Daoy (cell line): ENCODE measurements at regions not wholly inside any gene's neighbourhood (a gene's known extent, or its start where the extent isn't known, plus 50 kb on each side); places are given as distances from the start of the nearest gene placed in this dataset.

Source experiments
- DNase-seq: peaks from one replicate; pipeline ENCODE4 v3.0.0-alpha.2; 2015; ENCODE audit warnings: low read depth

- DNase-seq = no peak
Measured at GRCh38 chr4:159500861-159501260, 398.0 kb downstream of the RAPGEF2 start.

DNA sequence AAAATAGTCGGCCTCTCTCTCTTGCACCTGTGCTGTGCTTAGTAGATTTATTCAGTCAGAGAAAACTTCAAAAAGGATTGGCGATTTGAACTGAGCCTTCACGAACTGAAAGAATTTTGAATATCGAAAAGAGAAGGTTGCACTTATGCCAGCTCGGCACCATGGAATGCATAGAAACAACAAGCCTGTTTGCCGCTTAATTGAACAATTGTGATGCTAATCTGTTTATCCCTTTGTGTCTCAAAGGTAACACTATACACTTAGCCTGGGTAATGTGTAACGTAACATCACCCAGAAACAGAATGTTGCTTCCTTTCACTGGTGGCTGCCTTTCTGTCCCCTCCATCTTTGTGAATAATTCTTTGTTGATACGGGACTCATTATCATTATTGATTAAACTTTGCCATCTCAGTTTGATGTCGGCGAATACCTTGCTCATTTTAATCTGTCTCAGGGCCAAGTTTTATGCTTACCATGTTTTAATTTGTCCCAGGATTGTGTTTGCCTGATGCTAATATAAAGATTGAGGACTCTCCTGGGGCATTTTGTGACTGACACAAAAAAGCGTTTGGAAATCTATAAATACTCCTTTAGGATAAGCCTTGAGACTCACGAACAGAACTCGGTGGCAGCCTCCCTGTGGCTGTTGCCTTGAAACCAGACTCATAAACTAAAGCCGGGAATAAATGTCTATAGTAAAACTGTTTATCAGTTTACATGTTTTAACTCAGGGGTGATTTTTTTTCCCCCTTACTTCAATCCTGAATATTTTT, 400.5 kb downstream of the RAPGEF2 start:
- DNase-seq = no peak

- peak; percentile 14 for DNase-seq
Measured at GRCh38 chr4:159504684-159505083, 401.8 kb downstream of the RAPGEF2 start.

DNA sequence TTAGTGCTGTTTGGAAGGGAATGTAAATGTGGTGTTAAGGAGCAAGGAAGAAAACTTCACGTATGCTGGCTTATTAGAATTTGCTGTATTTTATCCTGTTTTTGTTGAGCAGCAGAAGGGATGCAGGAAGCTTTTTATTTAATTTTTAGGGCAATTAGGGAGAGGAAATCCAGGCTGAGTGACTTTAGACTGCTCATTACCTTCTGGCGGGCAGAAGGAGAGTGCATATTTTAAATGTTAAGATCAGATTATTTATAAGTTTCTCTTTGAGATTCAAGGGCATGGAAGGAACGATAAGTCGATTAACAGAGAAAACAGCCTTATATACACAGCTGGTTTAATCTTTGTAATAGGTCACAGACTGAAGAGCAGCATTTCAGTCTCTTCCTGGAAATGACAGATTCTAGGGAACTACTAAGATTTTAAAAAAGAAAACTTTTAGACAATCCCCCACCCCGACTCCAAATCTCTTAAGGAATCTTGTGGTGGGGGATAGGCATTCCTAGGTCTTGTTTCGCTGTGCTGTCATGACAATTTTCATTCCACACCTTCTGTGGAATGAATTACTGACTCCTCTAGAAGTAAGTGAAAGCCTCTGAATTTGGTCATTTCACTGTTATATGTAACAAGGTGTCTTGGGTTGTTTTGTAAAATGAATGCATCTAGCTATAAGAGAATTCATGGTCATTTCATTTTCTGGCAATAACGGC, 402.5 kb downstream of the RAPGEF2 start:
- no peak for DNase-seq

DNA sequence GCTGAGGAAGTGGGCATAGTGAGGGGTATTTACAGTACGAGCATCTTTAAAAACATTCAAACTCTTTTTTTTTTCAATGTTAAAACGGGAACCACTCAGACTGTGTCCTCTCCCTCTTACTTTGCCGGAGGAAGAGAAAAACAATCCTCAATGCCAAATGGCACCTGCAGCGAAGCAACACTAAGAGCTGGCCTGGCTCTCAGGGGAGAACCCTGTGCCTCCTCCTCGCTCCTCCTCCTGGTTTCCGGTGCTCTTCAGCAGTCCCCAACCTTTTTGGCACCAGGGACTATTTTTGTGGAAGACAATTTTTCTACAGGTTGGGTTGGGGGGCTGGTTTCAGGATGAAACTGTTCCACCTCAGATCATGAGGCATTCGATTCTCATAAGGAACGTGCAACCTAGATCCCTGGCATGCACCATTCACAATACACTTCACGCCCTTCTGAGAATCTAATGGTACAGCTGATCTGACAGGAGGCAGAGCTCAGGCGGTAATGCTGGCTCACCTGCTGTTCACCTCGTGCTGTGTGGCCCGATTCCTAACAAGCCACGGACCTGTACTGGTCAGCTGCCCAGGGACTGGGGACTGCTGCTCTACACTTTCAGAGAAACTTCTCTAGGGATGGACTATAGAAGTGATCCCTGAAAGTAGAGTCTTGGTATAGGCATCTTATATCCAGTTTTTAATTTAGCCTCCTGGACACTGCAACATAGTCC, 404.1 kb downstream of the RAPGEF2 start:
- DNase-seq = no peak

GRCh38 chr4:159508917-159509500, 406.1 kb downstream of the RAPGEF2 start:
- DNase-seq = peak; percentile 35

DNA sequence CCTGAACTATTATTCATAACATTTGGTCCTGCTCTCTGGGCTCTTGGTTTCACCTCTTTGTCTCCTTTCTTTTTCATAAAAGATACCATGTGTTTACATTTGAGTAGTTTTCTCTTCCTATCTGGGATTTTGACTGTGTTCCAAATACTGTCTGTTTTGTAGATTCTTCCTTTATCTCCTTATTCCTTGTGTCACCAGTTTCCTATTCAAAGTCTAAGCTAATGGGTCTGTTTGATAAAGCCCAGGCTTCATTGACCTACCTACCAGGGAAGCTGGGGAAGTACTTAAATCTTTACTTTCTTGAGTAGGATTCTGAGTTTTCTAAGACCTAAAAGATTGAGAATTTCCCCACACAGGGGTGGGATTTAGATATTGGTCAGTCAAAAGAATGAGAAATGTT, 409.5 kb downstream of the RAPGEF2 start:
- no peak for DNase-seq

DNA sequence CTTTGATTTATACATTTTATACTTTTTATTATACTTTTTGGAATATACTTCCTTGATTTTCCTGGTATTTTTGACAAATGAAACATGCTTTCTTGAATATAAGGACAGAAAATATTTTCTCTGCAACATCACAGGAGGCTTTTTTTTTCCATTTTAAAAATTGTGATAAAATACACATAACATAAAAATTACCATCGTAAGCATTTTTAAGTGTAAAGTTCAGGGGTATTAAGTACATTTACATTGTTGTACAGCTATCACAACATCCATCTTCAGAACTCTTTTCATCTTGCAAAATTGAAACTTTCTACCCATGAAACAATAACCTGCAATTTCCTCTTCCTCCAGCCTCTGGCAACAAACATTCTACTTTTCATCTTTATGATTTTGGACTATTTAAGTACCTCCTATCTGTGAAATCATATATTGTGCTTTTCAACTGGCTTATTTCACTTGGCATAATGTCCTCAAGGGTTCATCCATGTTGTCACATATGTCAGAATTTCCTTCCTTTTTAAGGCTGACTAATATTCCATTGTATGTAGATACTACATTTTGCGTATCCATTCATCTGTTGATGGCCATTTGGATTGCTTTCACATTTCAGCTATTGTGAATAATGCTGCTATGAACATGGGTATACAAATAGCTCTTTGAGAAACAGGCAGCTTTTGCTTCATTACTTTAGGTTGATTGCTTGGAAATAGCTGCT, 412.6 kb downstream of the RAPGEF2 start:
- no peak for DNase-seq

DNA sequence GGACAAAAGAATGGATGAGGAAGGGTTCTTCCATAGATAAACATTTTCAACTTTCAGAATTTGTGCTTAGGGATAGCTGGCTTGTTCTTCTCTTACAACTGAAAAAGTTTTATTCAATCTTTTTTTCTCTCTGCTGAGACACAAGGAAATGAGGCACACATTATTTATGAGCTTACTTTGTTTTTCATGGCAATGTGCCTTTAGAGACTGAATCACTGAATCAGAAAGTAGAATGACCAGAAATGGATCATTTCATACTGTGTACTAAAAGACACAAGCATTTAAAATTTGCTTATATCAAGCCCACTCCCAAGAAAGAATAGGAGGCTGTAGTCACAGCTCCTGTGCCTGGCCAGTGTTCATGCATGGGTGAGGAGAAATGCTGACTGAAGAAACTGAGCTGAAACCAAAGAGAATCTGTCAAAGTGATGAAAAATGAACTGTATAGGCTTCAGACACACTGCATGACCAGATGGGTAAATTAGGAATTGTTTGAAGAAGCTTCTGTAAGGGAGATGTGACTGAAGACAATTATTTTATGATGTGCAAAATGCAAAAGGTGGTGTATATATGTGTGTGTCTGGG, 413.8 kb downstream of the RAPGEF2 start:
- DNase-seq = peak; percentile 8

DNA sequence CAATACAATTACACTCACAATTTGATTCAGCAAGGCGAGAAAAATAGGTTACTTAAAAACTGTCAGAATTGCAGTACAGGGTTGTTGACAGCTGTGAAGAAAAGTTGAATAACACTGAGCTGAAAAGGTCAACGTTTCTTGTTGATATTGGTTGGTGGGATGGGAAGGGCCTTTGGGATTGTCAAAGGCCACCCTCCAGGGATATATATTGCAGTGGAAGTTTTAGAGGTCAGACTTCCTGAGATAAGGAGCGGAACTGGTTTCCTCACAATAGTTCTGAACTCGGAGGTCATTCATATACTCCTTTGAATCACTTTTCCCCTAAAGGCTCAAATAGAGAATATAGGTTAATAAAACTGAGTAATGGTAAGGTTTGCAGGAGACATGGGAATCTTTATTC, 417.2 kb downstream of the RAPGEF2 start:
- DNase-seq = no peak

- no peak for DNase-seq
Measured at GRCh38 chr4:159526172-159526571, 423.3 kb downstream of the RAPGEF2 start.

DNA sequence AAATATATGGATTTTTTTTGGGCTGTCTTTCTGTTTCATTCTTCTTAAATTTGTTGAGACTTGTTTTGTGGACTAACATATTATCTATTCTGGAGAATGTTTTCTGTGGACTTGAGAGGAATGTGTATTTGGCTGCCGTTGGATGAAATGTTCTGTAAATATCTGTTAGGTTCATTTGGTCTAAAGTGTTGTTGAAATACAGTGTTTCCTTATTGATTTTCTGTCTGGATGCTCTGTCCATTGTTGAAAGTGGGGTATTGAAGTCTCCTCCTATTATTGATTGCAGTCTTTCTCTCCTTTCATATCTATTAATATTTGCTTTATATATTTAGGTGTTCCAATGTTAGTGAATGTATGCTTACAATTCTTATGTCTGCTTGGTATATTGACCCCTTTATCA, 431.8 kb downstream of the RAPGEF2 start:
- DNase-seq = no peak

DNA sequence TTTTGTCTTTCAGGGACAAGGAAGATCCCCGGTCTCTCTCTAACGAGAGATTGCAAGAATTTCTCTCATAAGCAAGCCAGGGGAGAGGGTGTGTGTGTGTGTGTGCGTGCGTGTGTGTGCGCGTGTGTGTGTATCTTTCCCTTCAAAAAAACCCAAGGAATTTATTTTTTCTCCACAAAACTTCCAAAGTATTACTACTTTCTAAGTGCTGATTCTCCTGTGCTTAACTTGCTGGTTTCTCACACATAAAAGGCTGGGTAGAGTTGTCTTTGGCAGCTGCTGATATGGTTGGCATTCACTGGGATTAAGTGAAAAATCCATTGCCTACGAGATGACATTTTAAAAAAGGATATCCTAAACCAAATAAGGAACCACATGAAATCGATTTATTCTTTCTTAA, 435.7 kb downstream of the RAPGEF2 start:
- no peak for DNase-seq

DNA sequence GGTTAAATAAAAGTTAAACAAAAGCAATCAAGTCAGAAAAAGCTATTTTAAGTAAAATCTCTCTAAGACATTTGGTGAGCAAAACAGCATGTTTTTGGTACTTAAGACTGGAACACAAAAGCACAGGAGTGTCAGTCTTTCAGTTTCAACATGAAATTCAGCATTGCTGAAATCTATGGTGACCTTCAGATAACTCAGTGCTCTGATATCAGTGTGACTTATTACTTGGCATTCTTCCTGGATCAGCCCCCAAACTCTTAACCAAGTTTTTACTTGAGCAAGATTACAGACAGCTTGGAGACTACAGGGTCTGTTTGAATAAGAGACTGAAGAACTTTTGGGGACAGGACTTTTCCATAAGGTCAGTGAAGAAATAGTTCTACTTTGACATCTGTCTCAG, 437.2 kb downstream of the RAPGEF2 start:
- DNase-seq = no peak

- DNase-seq = no peak
Measured at GRCh38 chr4:159540501-159540900, 437.6 kb downstream of the RAPGEF2 start.

DNA sequence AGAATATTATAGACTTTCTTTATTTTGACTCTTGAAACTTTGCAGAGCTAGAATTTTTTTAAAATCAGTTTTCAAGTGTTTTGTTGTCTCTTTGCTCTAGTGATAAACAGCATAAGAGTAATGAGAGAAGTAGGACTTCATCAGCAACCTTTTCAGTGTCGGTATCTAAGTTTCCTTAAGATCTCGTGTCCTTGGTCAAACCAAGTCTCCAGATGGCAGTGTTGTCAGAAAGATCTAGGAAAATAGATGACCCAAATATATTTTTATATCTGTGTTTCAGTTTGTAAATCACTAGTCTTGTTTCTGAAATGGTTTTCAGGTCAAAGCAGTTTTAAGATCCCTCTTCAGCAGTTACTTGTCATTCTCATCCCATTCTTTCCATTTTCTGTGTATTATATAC, 438.3 kb downstream of the RAPGEF2 start:
- no peak for DNase-seq

DNA sequence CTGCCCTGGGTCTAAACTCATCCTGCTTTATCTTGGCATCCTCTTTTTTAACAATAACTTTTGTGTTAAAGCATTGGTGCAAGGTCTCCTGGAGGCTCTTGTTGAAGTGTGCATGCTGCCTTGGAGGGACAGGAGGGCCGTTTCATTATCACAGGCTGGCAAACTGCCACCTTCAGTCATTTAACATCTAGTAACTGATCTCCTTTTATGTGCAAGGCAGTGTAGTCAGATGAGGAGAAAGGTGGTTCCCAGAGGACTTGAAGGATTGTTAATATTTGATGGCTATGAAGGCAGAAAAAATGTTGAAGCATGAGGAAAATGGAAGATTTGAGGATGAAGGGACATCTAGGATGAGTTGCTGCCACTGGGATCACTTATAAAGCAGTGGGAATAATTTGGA, 439.4 kb downstream of the RAPGEF2 start:
- DNase-seq = no peak

- DNase-seq = no peak
Measured at GRCh38 chr4:159543831-159544230, 441.0 kb downstream of the RAPGEF2 start.

DNA sequence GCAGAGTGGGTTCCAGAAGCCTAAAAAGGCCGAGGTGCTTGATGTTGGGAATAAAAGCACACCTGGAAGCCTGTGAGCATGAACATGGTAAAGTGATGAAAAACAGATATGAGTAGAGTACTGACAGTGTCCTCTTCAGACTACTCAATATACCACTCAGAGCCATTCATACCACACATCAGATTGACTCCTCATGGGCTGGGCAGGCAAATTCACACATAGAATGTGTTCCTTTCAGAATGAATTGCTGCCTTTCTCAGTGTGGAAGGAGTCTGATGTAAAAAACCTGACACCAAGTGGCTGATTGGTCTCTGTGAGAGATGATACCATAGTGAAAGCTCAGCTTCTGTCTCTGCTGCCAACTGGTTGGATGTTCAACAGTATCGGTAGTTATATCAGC, 442.7 kb downstream of the RAPGEF2 start:
- DNase-seq = no peak

DNA sequence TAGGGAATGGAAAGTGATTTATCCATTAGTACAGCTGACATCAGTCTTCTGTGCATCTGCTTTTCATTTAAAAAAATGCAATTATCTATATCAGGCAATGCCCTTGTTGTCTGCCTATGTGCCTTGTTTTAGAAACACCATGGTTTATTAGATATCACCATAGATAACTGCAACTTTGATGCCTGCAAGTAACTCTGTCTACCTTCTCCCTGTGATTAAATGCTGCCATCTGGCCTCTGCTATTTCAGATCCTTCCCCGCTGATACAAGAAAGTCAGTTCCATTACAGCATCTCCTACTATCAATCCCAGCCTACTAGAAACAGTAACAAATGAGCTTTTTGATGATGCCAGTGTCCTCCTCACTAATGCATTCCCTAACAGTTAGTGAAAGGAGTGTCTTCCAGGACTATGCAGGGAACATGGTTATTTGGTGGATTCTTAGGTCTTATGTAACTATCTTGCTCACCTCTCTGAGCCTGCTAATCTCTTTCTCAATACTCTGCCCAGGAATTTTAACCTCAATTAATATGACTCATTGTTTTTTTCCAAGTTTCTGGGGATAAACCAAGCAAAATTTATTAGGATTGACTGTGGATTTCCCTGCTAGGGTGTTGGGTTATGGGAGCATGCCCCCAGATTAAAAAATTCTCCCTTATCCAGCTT, 444.9 kb downstream of the RAPGEF2 start:
- no peak for DNase-seq

DNA sequence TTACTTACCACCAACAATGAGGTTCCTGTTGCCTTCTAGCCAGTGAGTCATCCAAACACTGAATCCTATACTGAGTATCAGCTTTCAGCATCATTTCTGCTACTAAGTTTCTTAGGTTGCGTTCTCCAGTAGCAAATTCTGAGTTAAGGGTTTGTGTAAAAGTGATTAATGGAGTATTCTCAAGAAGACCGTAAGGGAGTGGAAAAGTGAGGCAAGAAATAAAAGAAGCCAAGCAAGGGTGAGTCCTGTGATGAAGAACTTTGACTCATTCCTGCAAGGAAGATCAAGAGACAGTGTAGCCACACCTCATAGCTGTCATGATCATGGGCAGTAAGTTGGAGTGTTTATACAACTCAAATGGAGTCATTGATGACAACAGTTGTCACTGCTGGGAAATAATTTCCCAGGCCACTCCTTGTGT, 446.2 kb downstream of the RAPGEF2 start:
- peak; percentile 1 for DNase-seq
